ENCODE measurements at regions not wholly inside any gene's neighbourhood (a gene's known extent, or its start where the extent isn't known, plus 50 kb on each side); places are given as distances from the start of the nearest gene placed in this dataset.

DNA sequence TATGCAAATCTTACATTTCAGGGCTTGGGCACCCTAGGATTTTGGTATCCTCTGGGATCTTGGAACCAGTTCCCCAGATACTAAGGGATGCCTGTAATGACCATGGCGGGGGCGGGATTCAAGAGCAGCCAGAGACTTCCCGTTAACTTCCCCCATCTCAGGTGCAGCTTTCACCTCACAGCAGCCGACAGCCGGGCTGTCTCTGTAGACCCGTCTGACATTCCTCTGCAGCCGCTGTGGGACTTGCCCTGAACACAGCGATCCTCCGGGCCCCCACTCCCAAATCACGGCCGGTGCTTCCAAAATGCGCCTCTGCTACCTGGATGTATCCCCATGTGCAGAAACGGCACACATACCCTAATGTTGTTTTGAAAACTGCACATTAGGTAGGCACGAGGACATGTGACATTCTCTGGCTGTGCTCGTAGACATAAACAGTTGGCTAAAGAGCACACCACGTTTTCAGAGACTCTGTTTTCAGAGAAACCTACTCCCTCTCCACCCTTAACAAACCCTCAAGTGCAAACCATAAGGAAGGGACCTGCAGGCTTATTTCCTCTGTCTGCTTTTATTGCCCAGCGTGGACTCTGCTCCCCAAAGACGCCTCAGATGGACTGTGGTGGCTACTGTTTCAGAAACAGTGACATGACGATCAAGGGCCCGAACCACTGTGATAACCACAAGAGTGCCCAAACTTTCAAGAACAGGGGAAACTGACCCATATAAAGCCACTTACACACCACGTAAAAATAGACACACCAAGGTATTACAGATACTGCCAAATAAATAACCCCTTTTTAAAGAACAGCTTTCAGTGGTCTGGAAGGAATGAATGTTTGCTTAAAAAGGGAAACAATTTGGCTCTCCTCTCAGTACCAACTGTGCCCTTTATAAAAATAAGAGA is 72.9 kb upstream of the FOXC1 start:
- Mint-ChIP-seq H3K9me3 (no peaks in the 10 kb centered on the region), H3K36me3 (no peaks in the 10 kb centered on the region), H3K4me1 (ENCODE audit: low read depth in 2 of 2) (peaks cover 18 to 22% of the 10 kb centered on the region in 2 donors), H3K27me3 (no peaks in the 10 kb centered on the region), H3K4me3 (peak overlapping the region; percentile 79), H3K27ac (peak overlapping the region; percentile 50 to 57)
- ATAC-seq (peak; percentile 52 to 55), DNase-seq (ENCODE audit: low spot score) (no peak)

DNA sequence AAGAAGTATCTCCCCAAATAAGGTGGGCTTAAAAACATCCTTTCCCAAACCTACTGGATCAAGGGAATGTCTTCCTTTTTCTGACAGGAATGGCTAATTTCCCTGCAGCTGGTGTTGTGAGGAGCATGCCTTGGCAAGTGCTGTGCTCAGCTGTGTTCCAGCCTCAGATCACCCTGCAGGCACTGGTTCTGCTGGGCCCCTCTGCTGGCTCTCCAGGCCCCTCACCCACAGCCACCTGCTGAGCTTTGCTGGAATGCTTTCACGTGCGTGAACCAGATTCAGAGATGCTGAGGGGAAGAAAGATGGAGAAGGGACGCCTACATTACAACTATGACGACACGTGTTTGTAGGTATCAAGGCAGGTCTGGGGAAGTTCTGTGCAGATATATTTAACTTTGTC is 71.3 kb upstream of the FOXC1 start:
- Mint-ChIP-seq H3K4me3 (no peak overlapping the region), H3K36me3 (peaks cover 4% of the 10 kb centered on the region), H3K9me3 (no peaks in the 10 kb centered on the region), H3K27me3 (no peaks in the 10 kb centered on the region), H3K4me1 (ENCODE audit: low read depth in 2 of 2) (peaks cover 18 to 22% of the 10 kb centered on the region in 2 donors), H3K27ac (no peak overlapping the region)
- DNase-seq (ENCODE audit: low spot score): no peak
- no peak for ATAC-seq

DNA sequence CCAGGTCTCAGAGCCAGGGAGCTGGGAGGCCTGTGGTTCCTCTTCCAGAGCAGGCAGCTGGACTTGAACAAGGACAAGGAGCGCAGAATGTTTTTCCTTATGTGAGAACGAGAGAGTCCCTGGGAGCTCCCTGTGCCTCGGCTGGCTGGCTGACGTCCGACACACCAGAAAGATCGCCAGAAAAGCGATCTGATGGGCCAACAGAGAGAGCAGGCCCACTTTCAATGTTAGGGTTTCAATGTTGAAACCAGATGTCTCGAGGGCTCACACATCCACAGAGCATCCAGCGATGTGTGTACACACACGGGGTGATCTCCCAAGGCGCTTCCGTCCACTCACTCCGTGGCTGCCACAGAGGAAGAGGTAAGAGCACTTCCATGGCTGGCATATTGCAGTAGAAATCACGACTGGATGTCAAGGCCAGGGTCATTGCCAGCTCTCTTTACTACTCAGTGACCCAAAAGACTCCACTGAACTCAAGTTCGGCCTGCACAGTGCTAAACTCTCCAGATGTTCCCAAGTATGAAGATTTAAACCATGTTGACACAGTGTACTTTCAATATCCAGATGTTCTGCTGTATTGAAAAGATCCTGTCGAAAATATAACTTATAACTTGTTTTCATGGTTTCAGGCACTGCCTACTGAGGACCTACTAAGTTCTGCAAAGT is 70.8 kb upstream of the FOXC1 start:
- H3K27ac Mint-ChIP-seq: no peak overlapping the region

GRCh38 chr6:1540864-1541521 is 68.7 kb upstream of the FOXC1 start:
- DNase-seq (ENCODE audit: low spot score) (no peak), ATAC-seq (no peak)
- Mint-ChIP-seq H3K36me3 (peaks cover 10% of the 10 kb centered on the region), H3K4me3 (no peak overlapping the region), H3K9me3 (no peaks in the 10 kb centered on the region), H3K27me3 (no peaks in the 10 kb centered on the region), H3K4me1 (ENCODE audit: low read depth in 2 of 2) (peaks cover 14 to 28% of the 10 kb centered on the region in 2 donors), H3K27ac (peak overlapping the region in 1 of 2 donors; percentile 6)

More for the DNA sequence above, 70.8 kb upstream of the FOXC1 start:
- DNase-seq (ENCODE audit: low spot score) (no peak), ATAC-seq (no peak)
- Mint-ChIP-seq H3K9me3 (no peaks in the 10 kb centered on the region), H3K4me1 (ENCODE audit: low read depth in 2 of 2) (peaks cover 18 to 26% of the 10 kb centered on the region in 2 donors), H3K27me3 (no peaks in the 10 kb centered on the region), H3K4me3 (no peak overlapping the region), H3K36me3 (peaks cover 10% of the 10 kb centered on the region)

DNA sequence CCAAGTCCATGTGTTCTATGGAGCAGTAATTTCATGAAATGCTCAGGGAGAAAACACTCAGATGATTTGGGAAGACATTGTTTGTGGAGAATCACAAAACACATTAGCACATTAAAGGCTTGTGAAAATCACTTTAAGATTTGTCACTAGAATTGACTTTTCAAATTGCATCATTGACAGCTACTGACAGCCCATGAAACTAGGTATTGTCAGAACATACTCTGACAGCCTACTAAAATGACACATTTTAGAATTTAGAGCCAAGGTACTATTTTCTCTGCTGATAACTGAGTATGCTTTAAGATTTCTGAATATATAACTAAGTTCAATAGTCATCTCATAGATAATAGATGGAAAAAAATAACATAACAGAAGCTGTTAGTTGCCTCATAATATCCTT is 67.4 kb upstream of the FOXC1 start:
- peaks cover 3 to 16% of the 10 kb centered on the region in 2 donors for H3K4me1 Mint-ChIP-seq (ENCODE audit: low read depth in 2 of 2)
- DNase-seq (ENCODE audit: low spot score) (no peak), ATAC-seq (no peak)
- H3K4me3 Mint-ChIP-seq: no peak overlapping the region
- no peak overlapping the region for H3K27ac Mint-ChIP-seq
- H3K27me3 Mint-ChIP-seq: no peaks in the 10 kb centered on the region
- no peaks in the 10 kb centered on the region for H3K9me3 Mint-ChIP-seq
- H3K36me3 Mint-ChIP-seq: peaks cover 10% of the 10 kb centered on the region

GRCh38 chr6:1542764-1543163 is 67.0 kb upstream of the FOXC1 start:
- Mint-ChIP-seq H3K27me3 (no peaks in the 10 kb centered on the region), H3K9me3 (no peaks in the 10 kb centered on the region), H3K27ac (no peak overlapping the region), H3K4me3 (no peak overlapping the region), H3K4me1 (ENCODE audit: low read depth in 2 of 2) (peaks cover 2 to 14% of the 10 kb centered on the region in 2 donors), H3K36me3 (peaks cover 10% of the 10 kb centered on the region)
- ATAC-seq (no peak), DNase-seq (ENCODE audit: low spot score) (no peak)

GRCh38 chr6:1544000-1544399 is 65.7 kb upstream of the FOXC1 start:
- no peak for DNase-seq (ENCODE audit: low spot score)
- H3K36me3 Mint-ChIP-seq: peaks cover 15% of the 10 kb centered on the region
- H3K27me3 Mint-ChIP-seq: no peaks in the 10 kb centered on the region
- ATAC-seq: no peak
- peaks cover 2 to 14% of the 10 kb centered on the region in 2 donors for H3K4me1 Mint-ChIP-seq (ENCODE audit: low read depth in 2 of 2)
- no peaks in the 10 kb centered on the region for H3K9me3 Mint-ChIP-seq
- H3K27ac Mint-ChIP-seq: no peak overlapping the region
- no peak overlapping the region for H3K4me3 Mint-ChIP-seq

- H3K36me3 Mint-ChIP-seq: peaks cover 15% of the 10 kb centered on the region
- no peak overlapping the region for H3K4me3 Mint-ChIP-seq
- H3K9me3 Mint-ChIP-seq: no peaks in the 10 kb centered on the region
- DNase-seq (ENCODE audit: low spot score) (no peak), ATAC-seq (no peak)
- H3K4me1 Mint-ChIP-seq (ENCODE audit: low read depth in 2 of 2): peaks cover 2 to 14% of the 10 kb centered on the region in 2 donors
- H3K27me3 Mint-ChIP-seq: no peaks in the 10 kb centered on the region
- no peak overlapping the region for H3K27ac Mint-ChIP-seq
These were observed 65.1 kb upstream of the FOXC1 start for GRCh38 chr6:1544603-1545002.

DNA sequence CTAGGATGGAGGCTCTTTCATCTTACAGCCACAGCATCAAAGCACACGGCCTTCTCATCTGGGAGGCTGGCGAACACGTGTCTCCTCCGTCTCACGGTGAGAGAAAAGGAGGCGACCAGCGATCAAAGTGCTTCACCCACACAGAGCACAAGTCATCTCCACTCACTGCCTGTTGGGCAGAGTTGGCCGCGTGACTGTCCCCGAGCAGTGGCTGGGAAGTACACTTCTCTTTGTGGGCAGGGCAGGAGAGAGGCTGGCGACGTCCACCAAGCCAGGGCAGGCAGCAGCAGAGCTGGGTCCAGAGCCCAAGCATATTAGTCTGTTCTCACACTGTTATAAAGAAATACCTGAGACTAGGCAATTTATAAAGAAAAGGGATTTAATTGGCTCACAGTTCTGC is 64.1 kb upstream of the FOXC1 start:
- ATAC-seq (no peak), DNase-seq (ENCODE audit: low spot score) (no peak)
- H3K27me3 Mint-ChIP-seq: no peaks in the 10 kb centered on the region
- H3K4me3 Mint-ChIP-seq: no peak overlapping the region
- peaks cover 15% of the 10 kb centered on the region for H3K36me3 Mint-ChIP-seq
- H3K9me3 Mint-ChIP-seq: no peaks in the 10 kb centered on the region
- peaks cover 2 to 13% of the 10 kb centered on the region in 2 donors for H3K4me1 Mint-ChIP-seq (ENCODE audit: low read depth in 2 of 2)
- H3K27ac Mint-ChIP-seq: no peak overlapping the region

DNA sequence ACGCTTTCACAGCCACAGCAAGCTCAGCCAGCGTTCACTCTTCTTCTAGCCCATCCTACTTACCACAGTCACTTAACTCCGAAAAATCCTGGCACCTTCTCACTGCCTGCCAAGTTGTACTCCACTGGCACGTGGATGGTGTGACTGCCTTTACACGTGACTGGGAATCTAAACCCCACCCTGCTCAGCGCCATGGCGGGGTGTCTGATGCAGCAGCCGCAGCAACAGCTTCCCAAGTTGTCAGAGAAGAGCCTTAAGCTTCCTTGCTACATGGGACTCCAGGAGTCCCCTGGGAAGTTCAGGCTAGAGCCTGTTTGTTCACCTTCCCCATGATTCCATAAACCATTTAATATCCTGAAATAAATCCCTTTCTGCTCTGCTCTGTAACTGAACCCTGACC is 61.9 kb upstream of the FOXC1 start:
- Mint-ChIP-seq H3K4me1 (ENCODE audit: low read depth in 2 of 2) (peaks cover 10 to 11% of the 10 kb centered on the region in 2 donors), H3K9me3 (no peaks in the 10 kb centered on the region), H3K36me3 (peaks cover 15% of the 10 kb centered on the region), H3K27ac (no peak overlapping the region), H3K4me3 (no peak overlapping the region), H3K27me3 (no peaks in the 10 kb centered on the region)
- DNase-seq (ENCODE audit: low spot score) (no peak), ATAC-seq (no peak)

- Mint-ChIP-seq H3K4me3 (no peak overlapping the region), H3K9me3 (no peaks in the 10 kb centered on the region)
- ATAC-seq: no peak
These were observed 58.5 kb upstream of the FOXC1 start for GRCh38 chr6:1551249-1551648.

GRCh38 chr6:1552296-1552761 is 57.4 kb upstream of the FOXC1 start:
- no peaks in the 10 kb centered on the region for H3K9me3 Mint-ChIP-seq
- no peak overlapping the region for H3K27ac Mint-ChIP-seq
- H3K36me3 Mint-ChIP-seq: peaks cover 6% of the 10 kb centered on the region
- no peaks in the 10 kb centered on the region for H3K27me3 Mint-ChIP-seq
- peaks cover 29 to 37% of the 10 kb centered on the region in 2 donors for H3K4me1 Mint-ChIP-seq (ENCODE audit: low read depth in 2 of 2)
- DNase-seq (ENCODE audit: low spot score) (no peak), ATAC-seq (no peak)
- H3K4me3 Mint-ChIP-seq: no peak overlapping the region

More at GRCh38 chr6:1551249-1551648, 58.5 kb upstream of the FOXC1 start:
- Mint-ChIP-seq H3K4me1 (ENCODE audit: low read depth in 2 of 2) (peaks cover 29 to 35% of the 10 kb centered on the region in 2 donors), H3K27ac (no peak overlapping the region), H3K27me3 (no peaks in the 10 kb centered on the region), H3K36me3 (peaks cover 6% of the 10 kb centered on the region)
- no peak for DNase-seq (ENCODE audit: low spot score)

- Mint-ChIP-seq H3K27me3 (no peaks in the 10 kb centered on the region), H3K4me3 (peak overlapping the region; percentile 90), H3K36me3 (no peaks in the 10 kb centered on the region), H3K9me3 (no peaks in the 10 kb centered on the region), H3K4me1 (ENCODE audit: low read depth in 2 of 2) (peaks cover 29 to 40% of the 10 kb centered on the region in 2 donors), H3K27ac (peak overlapping the region; percentile 84 to 90)
- DNase-seq (ENCODE audit: low spot score): no peak
- no peak for ATAC-seq
These were observed 56.1 kb upstream of the FOXC1 start for GRCh38 chr6:1553562-1554083.

All from natural killer cell treated with Interleukin-12 subunit alpha and Interleukin-12 subunit beta and Interleukin-15 and Interleukin-18, amount 100 ng/mL, for 72 hours (primary cell).